Endothelial cell of umbilical vein (primary cell): ENCODE measurements at regions not wholly inside any gene's neighbourhood (a gene's known extent, or its start where the extent isn't known, plus 50 kb on each side); places are given as distances from the start of the nearest gene placed in this dataset.

Source experiments
- BruUV-seq: library from RNA; stranded (reverse); fragments of 400-500 nt; replicated peaks from 2 replicates; lab custom pipeline; 2021; lab: Mats Ljungman, UMichigan
- CTCF ChIA-PET: fragments of 300-600, 350-600 bp; sonication (Branson Sonifier 250); formaldehyde crosslinking; loops from one replicate; lab custom pipeline; 2021; ENCODE audit warnings: antibody characterized with exemption, inconsistent platforms; lab: Charles Lee
- POLR2A ChIA-PET: fragments of 300-600, 350-600 bp; sonication (Branson Sonifier 250); formaldehyde crosslinking; loops from one replicate; lab custom pipeline; 2021; ENCODE audit warnings: antibody characterized with exemption, inconsistent platforms; lab: Charles Lee
- DNase-seq: peaks from one replicate; pipeline ENCODE4 v3.0.0-alpha.2; 2011; ENCODE audit warnings: low read depth, low spot score
- FAIRE-seq: peaks from 2 replicates; lab custom pipeline; 2011; peaks lifted over from hg19 to GRCh38; lab: Jason Lieb, UNC
- H2AFZ ChIP-seq: 2 replicates; pipeline ENCODE4 v1.6.0; 2012; ENCODE audit warnings: low read depth, low read length, control low read depth, inconsistent platforms
- H3K27ac ChIP-seq: 2 replicates; pipeline ENCODE4 v1.5.1; 2011; ENCODE audit warnings: low read depth, mild to moderate bottlenecking, control low read depth, low read length, moderate library complexity; ENCODE audit not compliant: insufficient read depth
- H3K27me3 ChIP-seq, 2 experiments: 2 replicates each; pipeline versions ENCODE4 v1.6.0 to v1.6.1; 2011; ENCODE audit warnings: low read length in 2 of 2, mixed read lengths in 1 of 2; ENCODE audit not compliant: control insufficient read depth in 2 of 2, insufficient read depth in 2 of 2
- H3K36me3 ChIP-seq, 2 experiments: 2 replicates in 1 of 2; 3 replicates in 1 of 2; pipeline ENCODE4 v1.5.1; 2011; ENCODE audit warnings: low read length in 2 of 2, mild to moderate bottlenecking in 1 of 2, moderate library complexity in 1 of 2; ENCODE audit not compliant: control insufficient read depth in 2 of 2, insufficient read depth in 2 of 2; ENCODE audit errors: extremely low read depth in 1 of 2
- H3K4me1 ChIP-seq: 3 replicates; pipeline ENCODE4 v1.5.1; 2011; ENCODE audit warnings: mild to moderate bottlenecking, low read length; ENCODE audit not compliant: control insufficient read depth, insufficient read depth; ENCODE audit errors: extremely low read depth
- H3K4me2 ChIP-seq: 2 replicates; pipeline ENCODE4 v1.6.1; 2011; ENCODE audit warnings: low read length, control low read depth, mixed read lengths; ENCODE audit not compliant: insufficient read depth
- H3K4me3 ChIP-seq, 3 experiments: fragments of 200-600 bp in 1 of 3; sonication (generic), shearing (Covaris generic) in 1 of 3; replicated peaks in 1 of 3; 2 replicates each; pipeline ENCODE4 v1.5.1; 2011 to 2016; ENCODE audit warnings: control low read depth in 3 of 3, low read length in 3 of 3, mild to moderate bottlenecking in 2 of 3, inconsistent platforms in 1 of 3, low read depth in 1 of 3, moderate library complexity in 1 of 3; ENCODE audit not compliant: insufficient read depth in 1 of 3
- H3K79me2 ChIP-seq: 2 replicates; pipeline ENCODE4 v1.6.0; 2012; ENCODE audit warnings: low read length, inconsistent platforms; ENCODE audit not compliant: control insufficient read depth, insufficient read depth
- H3K9ac ChIP-seq: replicated peaks from 2 replicates; pipeline ENCODE3; 2011; ENCODE audit warnings: low read length, control low read depth; ENCODE audit not compliant: insufficient read depth; ENCODE audit errors: extremely low read depth
- H3K9me1 ChIP-seq: replicated peaks from 3 replicates; pipeline ENCODE4 v1.6.0; 2011; ENCODE audit warnings: mild to moderate bottlenecking, low read length; ENCODE audit not compliant: control insufficient read depth, insufficient read depth; ENCODE audit errors: extremely low read depth
- H3K9me3 ChIP-seq: replicated peaks from 2 replicates; pipeline ENCODE4 v1.5.1; 2012; ENCODE audit warnings: low read length, inconsistent platforms; ENCODE audit not compliant: control insufficient read depth, insufficient read depth
- H4K20me1 ChIP-seq: replicated peaks from 2 replicates; pipeline ENCODE3; 2011; ENCODE audit warnings: mild to moderate bottlenecking, low read length; ENCODE audit not compliant: control insufficient read depth, insufficient read depth; ENCODE audit errors: extremely low read depth
- CTCF ChIP-seq, 2 donors: IDR thresholded peaks; 1 replicate in 1 of 2; 2 replicates in 1 of 2; pipeline ENCODE4 v1.5.1; 2011; ENCODE audit warnings: low read length in 2 of 2, mild to moderate bottlenecking in 2 of 2, moderate library complexity in 2 of 2, control low read depth in 1 of 2, inconsistent platforms in 1 of 2, low read depth in 1 of 2; ENCODE audit not compliant: insufficient read depth in 1 of 2; ENCODE audit errors: extremely low read depth in 1 of 2
- EZH2 ChIP-seq: IDR thresholded peaks from 2 replicates; pipeline ENCODE4 v1.6.1; 2012; ENCODE audit warnings: borderline replicate concordance, low read depth, mild to moderate bottlenecking, moderate library complexity, low read length, inconsistent platforms; ENCODE audit not compliant: severe bottlenecking
- FOS ChIP-seq: IDR thresholded peaks from 2 replicates; pipeline ENCODE4 v1.6.1; 2011; ENCODE audit warnings: mild to moderate bottlenecking, low read length, moderate library complexity, borderline replicate concordance; ENCODE audit not compliant: insufficient read depth
- GATA2 ChIP-seq: IDR thresholded peaks from 2 replicates; pipeline ENCODE4 v1.7.0; 2011; ENCODE audit warnings: low read depth, mild to moderate bottlenecking, moderate library complexity, mixed read lengths, low read length; ENCODE audit not compliant: insufficient read length, insufficient read depth
- JUN ChIP-seq: IDR thresholded peaks from 2 replicates; pipeline ENCODE4 v1.6.1; 2011; ENCODE audit warnings: borderline replicate concordance, low read depth; ENCODE audit not compliant: insufficient read length, insufficient read depth
- MAX ChIP-seq: IDR thresholded peaks from 2 replicates; pipeline ENCODE4 v1.6.1; 2011; ENCODE audit not compliant: insufficient read depth, insufficient read length
- MYC ChIP-seq: IDR thresholded peaks from one replicate; pipeline ENCODE4 v1.6.1; 2011; ENCODE audit warnings: mild to moderate bottlenecking, low read depth, low read length
- POLR2A ChIP-seq: IDR thresholded peaks from 2 replicates; pipeline ENCODE4 v1.6.1; 2012; ENCODE audit warnings: low read depth, mild to moderate bottlenecking, control low read depth, low read length
- POLR2AphosphoS5 ChIP-seq: IDR thresholded peaks from 2 replicates; pipeline ENCODE4 v1.6.1; 2012; ENCODE audit warnings: low read depth, mild to moderate bottlenecking, control low read depth, low read length, moderate library complexity; ENCODE audit not compliant: insufficient read depth
- dilution Hi-C: fragments of 300-500 bp; cut with MboI; formaldehyde crosslinking; loops from one replicate; pipeline ENCODE4 v1.15.0; 2019; ENCODE audit warnings: low sequenced_read_pairs; ENCODE audit not compliant: extremely low pct_ligation_motif_present
- intact Hi-C: fragments of 100-400 bp; cut with micrococcal nuclease; formaldehyde crosslinking; loops from one replicate; pipeline ENCODE4 v1.10.0; 2022

- Histone ChIP-seq H3K4me2 (peak overlapping the region; percentile 38), H3K9me3 (no peaks in the 10 kb centered on the region), H3K79me2 (no peaks in the 10 kb centered on the region), H3K4me1 (peaks cover 12% of the 10 kb centered on the region), H3K27me3 (no peaks in the 10 kb centered on the region), H4K20me1 (no peaks in the 10 kb centered on the region), H3K9ac (peak overlapping the region; percentile 12), H3K4me3 (no peak overlapping the region), H3K36me3 (no peaks in the 10 kb centered on the region), H3K9me1 (no peaks in the 10 kb centered on the region), H3K27ac (peak overlapping the region; percentile 49), H2AFZ (peak overlapping the region; percentile 10)
- ChIA-PET CTCF (interaction anchor here (1.2 to 2.1 kb wide), 3 partner anchors 17 to 78 kb away, joined by 4 to 9 read pairs (median 6); no protein-coding TSS in a partner anchor), POLR2A (no interaction called here)
- DNase-seq (peak; percentile 84), FAIRE-seq (peak; percentile 88)
- no peak for TF ChIP-seq EZH2
- TF ChIP-seq MYC = no peak
- no peak for TF ChIP-seq JUN
- TF ChIP-seq CTCF (IDR thresholded peaks at IDR 0.05; ENCODE audit: extremely low read depth in 1 of 2, insufficient read depth in 1 of 2, low read depth in 1 of 2, low read length in 2 of 2) = no peak
- TF ChIP-seq FOS = no peak
- no peak for TF ChIP-seq POLR2AphosphoS5
- TF ChIP-seq GATA2 = no peak
- TF ChIP-seq POLR2A = no peak
- TF ChIP-seq MAX = no peak
- intact Hi-C loops = loop anchor here (1.0 to 10.0 kb wide), 3 partner anchors 72 to 484 kb away; no protein-coding TSS in a partner anchor
- dilution Hi-C loops = no loop called here
- BruUV-seq = no TSS peak
These were observed 93.8 kb downstream of the MIAT start for GRCh38 chr22:26751217-26751616.
